ENCODE measurements at regions not wholly inside any gene's neighbourhood (a gene's known extent, or its start where the extent isn't known, plus 50 kb on each side); places are given as distances from the start of the nearest gene placed in this dataset.

GRCh38 chr1:208534979-208535378 is 290.8 kb upstream of the PLXNA2 start:
- no peak overlapping the region for H3K27ac Mint-ChIP-seq
- DNase-seq (no peak), ATAC-seq (no peak)
- no peaks in the 10 kb centered on the region for H3K9me3 Mint-ChIP-seq
- ChIA-PET CTCF (no interaction called here), POLR2A (no interaction called here)
- H3K4me3 Mint-ChIP-seq, result no peak overlapping the region
- TF ChIP-seq CTCF (IDR thresholded peaks at IDR 0.05), result no peak
- no peaks in the 10 kb centered on the region for H3K4me1 Mint-ChIP-seq (ENCODE audit: low read depth)
- intact Hi-C loops (cut with micrococcal nuclease), result no loop called here
- H3K36me3 Mint-ChIP-seq (ENCODE audit: low read depth), result no peaks in the 10 kb centered on the region
- peaks cover 2% of the 10 kb centered on the region for H3K27me3 Mint-ChIP-seq

GRCh38 chr1:208535511-208535910 is 291.3 kb upstream of the PLXNA2 start:
- Mint-ChIP-seq H3K27me3 (peaks cover 2% of the 10 kb centered on the region), H3K27ac (no peak overlapping the region), H3K4me3 (no peak overlapping the region), H3K4me1 (ENCODE audit: low read depth) (no peaks in the 10 kb centered on the region), H3K9me3 (no peaks in the 10 kb centered on the region), H3K36me3 (ENCODE audit: low read depth) (no peaks in the 10 kb centered on the region)
- intact Hi-C loops (cut with micrococcal nuclease), result no loop called here
- no peak for TF ChIP-seq CTCF (IDR thresholded peaks at IDR 0.05)
- DNase-seq (no peak), ATAC-seq (no peak)
- POLR2A ChIA-PET, result no interaction called here
- CTCF ChIA-PET, result no interaction called here

GRCh38 chr1:208536212-208536611 is 292.0 kb upstream of the PLXNA2 start:
- ChIA-PET POLR2A (no interaction called here), CTCF (no interaction called here)
- Mint-ChIP-seq H3K36me3 (ENCODE audit: low read depth) (no peaks in the 10 kb centered on the region), H3K9me3 (no peaks in the 10 kb centered on the region), H3K27ac (no peak overlapping the region), H3K4me1 (ENCODE audit: low read depth) (no peaks in the 10 kb centered on the region), H3K4me3 (no peak overlapping the region), H3K27me3 (peaks cover 2% of the 10 kb centered on the region)
- no peak for DNase-seq
- TF ChIP-seq CTCF (IDR thresholded peaks at IDR 0.05), result no peak
- no peak for ATAC-seq
- intact Hi-C loops (cut with micrococcal nuclease), result no loop called here

GRCh38 chr1:208537198-208537597 is 293.0 kb upstream of the PLXNA2 start:
- Mint-ChIP-seq H3K4me3 (no peak overlapping the region), H3K4me1 (ENCODE audit: low read depth) (no peaks in the 10 kb centered on the region), H3K36me3 (ENCODE audit: low read depth) (no peaks in the 10 kb centered on the region), H3K27ac (no peak overlapping the region), H3K9me3 (no peaks in the 10 kb centered on the region), H3K27me3 (peaks cover 2% of the 10 kb centered on the region)
- ChIA-PET CTCF (no interaction called here), POLR2A (no interaction called here)
- intact Hi-C loops (cut with micrococcal nuclease), result no loop called here
- TF ChIP-seq CTCF (IDR thresholded peaks at IDR 0.05), result no peak
- no peak for DNase-seq
- no peak for ATAC-seq

GRCh38 chr1:208538078-208538477 is 293.9 kb upstream of the PLXNA2 start:
- Mint-ChIP-seq H3K4me3 (no peak overlapping the region), H3K4me1 (ENCODE audit: low read depth) (no peaks in the 10 kb centered on the region), H3K36me3 (ENCODE audit: low read depth) (no peaks in the 10 kb centered on the region), H3K27ac (no peak overlapping the region), H3K9me3 (no peaks in the 10 kb centered on the region), H3K27me3 (peaks cover 4% of the 10 kb centered on the region)
- ATAC-seq (no peak), DNase-seq (no peak)
- POLR2A ChIA-PET, result no interaction called here
- intact Hi-C loops (cut with micrococcal nuclease), result no loop called here
- TF ChIP-seq CTCF (IDR thresholded peaks at IDR 0.05), result no peak
- CTCF ChIA-PET, result no interaction called here
